ENCODE measurements at regions not wholly inside any gene's neighbourhood (a gene's known extent, or its start where the extent isn't known, plus 50 kb on each side); places are given as distances from the start of the nearest gene placed in this dataset.
"Not testable (repeated sequence)": the region's sequence is repeated elsewhere in the genome, so short reads cannot be mapped to it uniquely, and the experiment has no call there.

DNA sequence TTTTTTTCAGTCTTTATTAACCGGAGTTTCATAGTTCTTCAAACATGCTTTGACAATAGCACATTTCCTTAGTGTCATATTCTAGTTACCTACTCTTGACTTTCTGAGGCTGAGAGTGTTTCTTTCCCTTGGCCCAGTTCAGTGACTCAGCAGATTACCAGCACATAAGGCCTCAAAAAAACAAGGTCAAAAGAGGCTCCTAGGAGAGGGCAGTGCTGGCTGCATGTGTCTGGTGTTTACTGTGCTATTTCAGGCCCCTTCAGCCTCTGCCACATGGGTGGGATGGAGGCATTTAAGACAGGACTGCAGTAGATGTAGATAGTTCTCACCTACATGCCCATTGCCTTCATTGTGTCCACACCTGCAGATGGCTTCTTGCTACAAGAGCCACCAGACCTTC lies 198.2 kb upstream of the SSTR4 start:
- H3K4me3 ChIP-seq (ENCODE audit: low read depth in 1 of 2, low read length in 2 of 2): no peak overlapping the region
- no peak overlapping the region for H3K9ac ChIP-seq (ENCODE audit: low read depth in 1 of 2, low read length in 2 of 2)

DNA sequence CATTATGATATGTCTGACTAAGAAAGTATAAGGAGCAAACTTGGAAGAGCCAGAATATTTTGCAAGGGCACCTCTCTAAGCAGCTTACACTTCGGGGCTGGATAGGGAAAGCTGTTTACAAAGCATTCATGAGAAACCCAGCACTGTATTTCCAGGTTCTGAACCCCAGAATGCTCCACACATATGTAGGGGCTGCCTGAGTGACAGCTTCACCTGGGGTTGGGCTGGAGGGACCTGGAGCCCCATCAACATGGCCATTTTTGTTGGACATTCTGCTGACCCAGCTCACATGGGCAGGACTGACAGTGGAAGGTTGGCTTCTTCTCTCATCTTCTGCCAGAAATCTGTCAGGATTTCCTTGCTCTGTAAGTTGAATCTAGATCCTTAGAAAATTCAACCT lies 197.1 kb upstream of the SSTR4 start:
- Histone ChIP-seq H3K4me1 (ENCODE audit: control insufficient read depth in 1 of 2, insufficient read depth in 2 of 2, low read length in 2 of 2) (no peaks in the 10 kb centered on the region), H3K27me3 (ENCODE audit: control insufficient read depth in 1 of 2, insufficient read depth in 2 of 2, low read length in 2 of 2) (no peaks in the 10 kb centered on the region), H3K4me3 (ENCODE audit: low read depth in 1 of 2, low read length in 2 of 2) (no peak overlapping the region), H3K9me3 (ENCODE audit: control insufficient read depth in 1 of 2, low read length in 2 of 2) (no peaks in the 10 kb centered on the region), H3K36me3 (ENCODE audit: control insufficient read depth in 1 of 2, insufficient read depth in 2 of 2, low read length in 2 of 2) (no peaks in the 10 kb centered on the region), H3K27ac (ENCODE audit: low read depth, low read length) (no peak overlapping the region), H3K9ac (ENCODE audit: low read depth in 1 of 2, low read length in 2 of 2) (no peak overlapping the region)

More for the DNA sequence above, 198.2 kb upstream of the SSTR4 start:
- Histone ChIP-seq H3K9me3 (ENCODE audit: control insufficient read depth in 1 of 2, low read length in 2 of 2) (no peaks in the 10 kb centered on the region), H3K4me1 (ENCODE audit: control insufficient read depth in 1 of 2, insufficient read depth in 2 of 2, low read length in 2 of 2) (no peaks in the 10 kb centered on the region), H3K27me3 (ENCODE audit: control insufficient read depth in 1 of 2, insufficient read depth in 2 of 2, low read length in 2 of 2) (no peaks in the 10 kb centered on the region), H3K36me3 (ENCODE audit: control insufficient read depth in 1 of 2, insufficient read depth in 2 of 2, low read length in 2 of 2) (no peaks in the 10 kb centered on the region), H3K27ac (ENCODE audit: low read depth, low read length) (no peak overlapping the region)

DNA sequence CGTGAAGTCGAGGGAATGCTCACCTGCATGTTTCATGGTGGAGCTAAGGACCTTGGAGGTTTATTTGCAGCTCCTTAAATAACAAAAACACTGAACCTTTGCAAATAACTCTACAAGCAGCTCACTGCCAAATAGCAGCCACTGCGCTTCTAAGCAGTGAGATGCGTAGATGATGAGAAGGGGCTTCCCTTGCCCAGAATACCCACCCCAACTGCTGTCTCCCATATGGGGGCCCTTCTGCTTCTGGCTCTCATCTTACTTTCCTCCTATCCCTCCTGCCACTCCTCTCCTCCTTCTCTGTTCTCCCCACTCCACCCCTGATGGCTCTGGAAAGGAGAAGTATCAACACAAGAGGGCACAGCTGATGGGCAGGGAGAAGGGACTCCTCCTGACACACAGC lies 193.3 kb upstream of the SSTR4 start:
- no peaks in the 10 kb centered on the region for H3K9me3 ChIP-seq (ENCODE audit: control insufficient read depth in 1 of 2, low read length in 2 of 2)
- no peak overlapping the region for H3K9ac ChIP-seq (ENCODE audit: low read depth in 1 of 2, low read length in 2 of 2)
- no peak overlapping the region for H3K27ac ChIP-seq (ENCODE audit: low read depth, low read length)
- no peaks in the 10 kb centered on the region for H3K27me3 ChIP-seq (ENCODE audit: control insufficient read depth in 1 of 2, insufficient read depth in 2 of 2, low read length in 2 of 2)
- H3K4me1 ChIP-seq (ENCODE audit: control insufficient read depth in 1 of 2, insufficient read depth in 2 of 2, low read length in 2 of 2): no peaks in the 10 kb centered on the region
- no peaks in the 10 kb centered on the region for H3K36me3 ChIP-seq (ENCODE audit: control insufficient read depth in 1 of 2, insufficient read depth in 2 of 2, low read length in 2 of 2)
- no peak overlapping the region for H3K4me3 ChIP-seq (ENCODE audit: low read depth in 1 of 2, low read length in 2 of 2)

DNA sequence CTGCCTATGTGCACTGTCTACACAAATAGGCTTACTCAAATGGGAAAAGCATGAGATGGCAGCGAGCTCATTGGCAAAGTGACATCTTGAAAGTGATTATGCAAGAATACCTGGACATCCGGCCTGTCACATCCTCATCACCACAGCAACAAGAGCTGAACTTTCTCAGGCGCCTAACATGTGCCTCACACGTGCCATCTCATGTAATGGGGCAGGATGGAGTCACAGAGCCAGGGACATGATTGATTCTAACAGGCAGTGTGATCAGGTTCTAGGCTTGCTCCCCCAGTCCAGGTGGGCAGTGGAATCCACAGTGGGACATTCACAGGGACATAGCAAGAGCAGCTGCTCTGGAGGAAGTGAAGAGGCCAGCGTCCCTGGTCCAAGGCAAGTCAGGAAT lies 192.3 kb upstream of the SSTR4 start:
- H3K9ac ChIP-seq (ENCODE audit: low read depth in 1 of 2, low read length in 2 of 2): no peak overlapping the region
- H3K27me3 ChIP-seq (ENCODE audit: control insufficient read depth in 1 of 2, insufficient read depth in 2 of 2, low read length in 2 of 2): no peaks in the 10 kb centered on the region
- H3K4me1 ChIP-seq (ENCODE audit: control insufficient read depth in 1 of 2, insufficient read depth in 2 of 2, low read length in 2 of 2): no peaks in the 10 kb centered on the region
- H3K36me3 ChIP-seq (ENCODE audit: control insufficient read depth in 1 of 2, insufficient read depth in 2 of 2, low read length in 2 of 2): no peaks in the 10 kb centered on the region
- no peak overlapping the region for H3K4me3 ChIP-seq (ENCODE audit: low read depth in 1 of 2, low read length in 2 of 2)
- no peak overlapping the region for H3K27ac ChIP-seq (ENCODE audit: low read depth, low read length)
- no peaks in the 10 kb centered on the region for H3K9me3 ChIP-seq (ENCODE audit: control insufficient read depth in 1 of 2, low read length in 2 of 2)

DNA sequence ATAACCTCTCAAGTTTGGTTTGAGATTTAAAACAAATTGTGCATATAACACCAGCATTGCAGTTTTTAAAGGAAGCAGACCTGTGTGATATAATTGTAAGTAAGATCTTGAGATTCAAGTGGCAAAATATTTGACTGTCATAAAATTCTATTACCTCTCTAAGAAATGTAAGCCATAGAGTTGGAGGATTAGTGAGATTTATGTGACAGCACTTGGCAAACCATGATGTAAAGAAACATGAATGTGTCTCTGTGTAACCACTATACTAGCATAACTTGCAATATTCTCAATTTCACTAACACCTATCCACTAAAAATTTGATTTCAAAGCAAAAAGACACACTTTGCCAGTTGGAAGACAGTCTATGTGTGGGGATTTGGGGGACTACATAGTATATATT lies 190.2 kb upstream of the SSTR4 start:
- no peaks in the 10 kb centered on the region for H3K9me3 ChIP-seq (ENCODE audit: control insufficient read depth in 1 of 2, low read length in 2 of 2)
- no peaks in the 10 kb centered on the region for H3K36me3 ChIP-seq (ENCODE audit: control insufficient read depth in 1 of 2, insufficient read depth in 2 of 2, low read length in 2 of 2)
- H3K4me1 ChIP-seq (ENCODE audit: control insufficient read depth in 1 of 2, insufficient read depth in 2 of 2, low read length in 2 of 2): no peaks in the 10 kb centered on the region
- no peak overlapping the region for H3K9ac ChIP-seq (ENCODE audit: low read depth in 1 of 2, low read length in 2 of 2)
- no peaks in the 10 kb centered on the region for H3K27me3 ChIP-seq (ENCODE audit: control insufficient read depth in 1 of 2, insufficient read depth in 2 of 2, low read length in 2 of 2)
- H3K4me3 ChIP-seq (ENCODE audit: low read depth in 1 of 2, low read length in 2 of 2): no peak overlapping the region
- no peak overlapping the region for H3K27ac ChIP-seq (ENCODE audit: low read depth, low read length)

DNA sequence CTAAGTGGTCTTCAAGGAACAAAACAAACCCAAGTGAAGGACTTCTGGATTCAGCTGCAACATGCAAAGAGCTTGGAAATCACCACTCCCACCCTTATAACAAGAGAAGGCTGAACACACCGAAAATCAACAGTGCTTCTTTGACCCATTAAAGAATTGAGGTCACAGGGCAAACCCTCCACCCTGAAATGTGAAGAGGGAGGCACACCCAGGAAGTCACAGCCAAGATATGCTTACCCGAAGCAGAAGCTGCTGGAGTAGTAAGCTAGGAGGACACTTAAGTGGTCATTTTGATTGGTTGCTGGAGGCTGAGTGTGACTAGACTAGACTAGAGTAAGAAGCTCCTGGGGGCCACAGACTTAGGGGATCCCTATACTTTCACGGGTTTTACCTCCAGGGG lies 188.2 kb upstream of the SSTR4 start:
- Histone ChIP-seq H3K36me3 (ENCODE audit: control insufficient read depth in 1 of 2, insufficient read depth in 2 of 2, low read length in 2 of 2) (no peaks in the 10 kb centered on the region), H3K4me1 (ENCODE audit: control insufficient read depth in 1 of 2, insufficient read depth in 2 of 2, low read length in 2 of 2) (no peaks in the 10 kb centered on the region), H3K9me3 (ENCODE audit: control insufficient read depth in 1 of 2, low read length in 2 of 2) (no peaks in the 10 kb centered on the region), H3K9ac (ENCODE audit: low read depth in 1 of 2, low read length in 2 of 2) (no peak overlapping the region), H3K27ac (ENCODE audit: low read depth, low read length) (no peak overlapping the region), H3K27me3 (ENCODE audit: control insufficient read depth in 1 of 2, insufficient read depth in 2 of 2, low read length in 2 of 2) (no peaks in the 10 kb centered on the region), H3K4me3 (ENCODE audit: low read depth in 1 of 2, low read length in 2 of 2) (no peak overlapping the region)

DNA sequence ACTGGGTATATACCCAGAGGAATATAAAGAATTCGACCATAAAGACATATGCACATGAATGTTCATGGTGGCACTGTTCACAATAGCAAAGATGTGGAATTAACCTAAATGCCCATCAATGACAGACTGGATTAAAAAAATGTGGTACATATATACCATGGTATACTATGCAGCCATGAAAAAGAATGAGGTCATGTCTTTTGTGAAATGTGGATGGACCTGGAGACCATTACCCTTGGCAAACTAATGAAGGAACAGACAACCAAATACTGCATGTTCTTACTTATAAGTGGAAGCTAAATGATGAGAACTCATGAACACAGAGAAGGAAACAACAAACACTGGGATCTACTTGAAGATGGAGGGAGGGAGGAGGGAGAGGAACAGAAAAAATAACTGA lies 186.7 kb upstream of the SSTR4 start:
- Histone ChIP-seq H3K36me3 (ENCODE audit: control insufficient read depth in 1 of 2, insufficient read depth in 2 of 2, low read length in 2 of 2) (no peaks in the 10 kb centered on the region), H3K9me3 (ENCODE audit: control insufficient read depth in 1 of 2, low read length in 2 of 2) (no peaks in the 10 kb centered on the region)

DNA sequence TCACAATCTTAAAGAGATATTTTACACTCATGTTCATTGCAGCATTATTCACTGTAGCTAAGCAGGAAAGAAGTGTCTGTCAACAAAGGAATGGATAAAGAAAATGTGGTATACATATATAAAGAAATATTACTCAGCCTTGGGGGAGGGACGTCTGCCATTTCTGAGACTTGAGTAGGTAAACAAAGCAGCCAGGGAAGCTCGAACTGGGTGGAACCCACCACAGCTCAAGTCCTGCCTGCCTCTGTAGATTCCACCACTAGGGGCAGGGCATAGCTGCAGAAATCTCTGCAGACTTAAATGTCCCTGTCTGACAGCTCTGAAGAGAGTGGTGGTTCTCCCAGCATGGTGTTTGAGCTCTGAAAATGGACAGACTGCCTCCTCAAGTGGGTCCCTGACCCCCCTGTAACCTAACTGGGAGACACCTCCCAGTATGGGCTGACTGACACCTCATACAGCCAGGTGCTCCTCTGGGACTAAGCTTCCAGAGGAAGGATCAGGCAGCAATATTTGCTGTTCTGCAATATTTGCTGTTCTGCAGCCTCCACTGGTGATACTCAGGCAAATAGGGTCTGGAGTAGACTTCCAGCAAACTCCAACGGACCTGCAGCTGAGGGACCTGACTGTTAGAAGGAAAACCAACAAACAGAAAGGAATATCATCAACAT lies 183.3 kb upstream of the SSTR4 start:
- H3K9me3 ChIP-seq (ENCODE audit: control insufficient read depth in 1 of 2, low read length in 2 of 2); H3K4me1 ChIP-seq (ENCODE audit: control insufficient read depth in 1 of 2, insufficient read depth in 2 of 2, low read length in 2 of 2); H3K27me3 ChIP-seq (ENCODE audit: control insufficient read depth in 1 of 2, insufficient read depth in 2 of 2, low read length in 2 of 2); H3K4me3 ChIP-seq (ENCODE audit: low read depth in 1 of 2, low read length in 2 of 2); H3K36me3 ChIP-seq (ENCODE audit: control insufficient read depth in 1 of 2, insufficient read depth in 2 of 2, low read length in 2 of 2); H3K27ac ChIP-seq (ENCODE audit: low read depth, low read length); H3K9ac ChIP-seq (ENCODE audit: low read depth in 1 of 2, low read length in 2 of 2): not testable (repeated sequence)

More for the DNA sequence above, 186.7 kb upstream of the SSTR4 start:
- Histone ChIP-seq H3K9ac (ENCODE audit: low read depth in 1 of 2, low read length in 2 of 2) (no peak overlapping the region), H3K27me3 (ENCODE audit: control insufficient read depth in 1 of 2, insufficient read depth in 2 of 2, low read length in 2 of 2) (no peaks in the 10 kb centered on the region), H3K27ac (ENCODE audit: low read depth, low read length) (no peak overlapping the region), H3K4me1 (ENCODE audit: control insufficient read depth in 1 of 2, insufficient read depth in 2 of 2, low read length in 2 of 2) (no peaks in the 10 kb centered on the region), H3K4me3 (ENCODE audit: low read depth in 1 of 2, low read length in 2 of 2) (no peak overlapping the region)

DNA sequence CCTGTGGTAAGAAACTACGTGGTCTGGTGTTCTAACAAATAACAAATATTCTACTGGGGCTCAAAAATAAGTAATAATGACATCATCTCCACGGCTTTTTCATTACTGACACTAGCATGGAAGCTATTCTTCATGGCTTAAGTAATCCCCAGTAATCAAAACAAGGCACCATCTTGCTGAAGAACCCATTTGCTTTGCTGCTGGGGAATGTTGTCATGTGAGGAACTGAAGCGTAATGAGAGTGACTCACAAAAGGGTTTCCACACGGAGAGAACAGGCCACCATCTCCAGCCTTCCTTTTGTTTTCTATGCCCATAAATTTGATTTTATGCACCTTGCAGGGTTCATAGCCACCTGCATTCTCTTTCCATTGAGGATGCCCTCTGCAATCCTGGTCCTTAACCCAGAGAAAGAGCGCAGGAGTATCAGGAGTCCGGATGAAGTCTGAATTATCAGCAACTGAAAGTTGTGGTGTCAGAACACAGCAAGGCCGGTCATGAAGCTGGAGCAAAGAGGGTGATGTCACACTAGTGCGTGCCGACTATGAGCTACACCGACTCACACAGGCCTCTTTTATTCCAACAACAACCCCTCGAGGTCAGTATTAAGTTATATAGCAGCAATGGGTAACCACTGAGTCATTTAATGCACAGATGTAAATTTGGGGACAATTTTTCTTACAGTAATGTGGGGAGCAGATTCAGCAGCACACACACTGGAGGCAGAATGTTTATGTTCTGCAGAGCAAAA lies 173.7 kb upstream of the SSTR4 start:
- Histone ChIP-seq H3K27ac (ENCODE audit: low read depth, low read length) (no peak overlapping the region), H3K27me3 (ENCODE audit: control insufficient read depth in 1 of 2, insufficient read depth in 2 of 2, low read length in 2 of 2) (no peaks in the 10 kb centered on the region), H3K36me3 (ENCODE audit: control insufficient read depth in 1 of 2, insufficient read depth in 2 of 2, low read length in 2 of 2) (no peaks in the 10 kb centered on the region), H3K9ac (ENCODE audit: low read depth in 1 of 2, low read length in 2 of 2) (no peak overlapping the region), H3K4me1 (ENCODE audit: control insufficient read depth in 1 of 2, insufficient read depth in 2 of 2, low read length in 2 of 2) (no peaks in the 10 kb centered on the region), H3K4me3 (ENCODE audit: low read depth in 1 of 2, low read length in 2 of 2) (no peak overlapping the region), H3K9me3 (ENCODE audit: control insufficient read depth in 1 of 2, low read length in 2 of 2) (no peaks in the 10 kb centered on the region)

DNA sequence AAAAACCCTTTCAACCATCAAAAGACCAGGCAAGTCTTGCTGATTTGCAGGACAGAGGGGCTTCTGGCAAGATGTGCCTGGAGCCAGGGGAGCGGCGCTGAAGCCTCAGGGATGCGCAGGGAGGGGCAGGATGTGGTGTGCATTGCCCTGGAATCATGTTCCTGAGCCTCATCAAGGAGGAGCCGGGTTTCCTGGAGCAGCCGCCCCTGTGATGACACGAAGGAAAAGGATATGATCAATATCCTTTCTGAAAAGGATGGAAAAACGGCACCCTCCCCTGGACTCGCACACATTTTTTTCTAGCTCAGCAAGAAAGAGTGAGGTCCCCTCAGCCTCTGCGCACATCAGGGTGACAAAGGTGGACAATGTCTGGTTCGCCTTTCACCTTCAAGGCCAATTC lies 173.1 kb upstream of the SSTR4 start:
- Histone ChIP-seq H3K27me3 (ENCODE audit: control insufficient read depth in 1 of 2, insufficient read depth in 2 of 2, low read length in 2 of 2) (no peaks in the 10 kb centered on the region), H3K9me3 (ENCODE audit: control insufficient read depth in 1 of 2, low read length in 2 of 2) (no peaks in the 10 kb centered on the region), H3K9ac (ENCODE audit: low read depth in 1 of 2, low read length in 2 of 2) (no peak overlapping the region), H3K4me1 (ENCODE audit: control insufficient read depth in 1 of 2, insufficient read depth in 2 of 2, low read length in 2 of 2) (no peaks in the 10 kb centered on the region), H3K27ac (ENCODE audit: low read depth, low read length) (peak overlapping the region; percentile 42), H3K4me3 (ENCODE audit: low read depth in 1 of 2, low read length in 2 of 2) (no peak overlapping the region), H3K36me3 (ENCODE audit: control insufficient read depth in 1 of 2, insufficient read depth in 2 of 2, low read length in 2 of 2) (no peaks in the 10 kb centered on the region)
